ENCODE measurements at regions not wholly inside any gene's neighbourhood (a gene's known extent, or its start where the extent isn't known, plus 50 kb on each side); places are given as distances from the start of the nearest gene placed in this dataset.
"Not testable (repeated sequence)": the region's sequence is repeated elsewhere in the genome, so short reads cannot be mapped to it uniquely, and the experiment has no call there.

GRCh38 chr1:181184621-181185020 lies 96.1 kb downstream of the IER5 start:
- TF ChIP-seq CTCF (IDR thresholded peaks at IDR 0.05), result no peak
- DNase-seq (ENCODE audit: low spot score) (no peak), ATAC-seq (ENCODE audit: insufficient number of reproducible peaks, low FRiP score, low read depth) (no peak)
- H3K36me3 ChIP-seq, result no peaks in the 10 kb centered on the region
- no peaks in the 10 kb centered on the region for H3K27me3 ChIP-seq (replicated peaks; ENCODE audit: insufficient read depth)
- H3K4me3 ChIP-seq, result no peak overlapping the region
- H3K9me3 ChIP-seq, result no peaks in the 10 kb centered on the region
- peaks cover 0 to 9% of the 10 kb centered on the region in 2 donors for H3K4me1 ChIP-seq (ENCODE audit: control insufficient read depth in 1 of 2, low read depth in 2 of 2)
- H3K27ac ChIP-seq, result no peak overlapping the region

DNA sequence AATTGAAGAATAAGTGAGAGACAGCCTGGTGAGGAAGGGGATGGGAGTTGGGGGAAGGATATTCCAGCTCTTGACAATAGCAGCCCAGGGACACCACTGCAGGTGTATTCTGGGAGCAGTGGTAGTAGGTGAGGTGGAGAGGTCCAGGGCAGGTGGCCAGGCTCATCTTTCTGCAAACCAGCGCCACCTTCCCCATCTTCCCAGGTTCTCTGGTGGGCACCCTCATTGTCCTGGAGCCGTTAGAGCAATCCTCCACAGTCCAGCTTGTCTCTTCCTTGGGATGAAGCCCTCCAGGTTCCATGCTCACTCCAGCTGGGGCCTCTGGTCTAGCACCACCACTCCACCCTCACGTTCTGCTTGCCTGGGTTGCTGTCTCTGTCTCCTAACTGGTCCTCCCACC lies 97.0 kb downstream of the IER5 start:
- H3K27me3 ChIP-seq (replicated peaks; ENCODE audit: insufficient read depth), result no peaks in the 10 kb centered on the region
- H3K4me1 ChIP-seq (ENCODE audit: control insufficient read depth in 1 of 2, low read depth in 2 of 2), result peaks cover 4 to 7% of the 10 kb centered on the region in 2 donors
- DNase-seq (ENCODE audit: low spot score), result no peak
- H3K27ac ChIP-seq, result no peak overlapping the region
- no peaks in the 10 kb centered on the region for H3K9me3 ChIP-seq
- no peaks in the 10 kb centered on the region for H3K36me3 ChIP-seq
- no peak for TF ChIP-seq CTCF (IDR thresholded peaks at IDR 0.05)
- no peak overlapping the region for H3K4me3 ChIP-seq
- ATAC-seq (ENCODE audit: insufficient number of reproducible peaks, low FRiP score, low read depth), result no peak

DNA sequence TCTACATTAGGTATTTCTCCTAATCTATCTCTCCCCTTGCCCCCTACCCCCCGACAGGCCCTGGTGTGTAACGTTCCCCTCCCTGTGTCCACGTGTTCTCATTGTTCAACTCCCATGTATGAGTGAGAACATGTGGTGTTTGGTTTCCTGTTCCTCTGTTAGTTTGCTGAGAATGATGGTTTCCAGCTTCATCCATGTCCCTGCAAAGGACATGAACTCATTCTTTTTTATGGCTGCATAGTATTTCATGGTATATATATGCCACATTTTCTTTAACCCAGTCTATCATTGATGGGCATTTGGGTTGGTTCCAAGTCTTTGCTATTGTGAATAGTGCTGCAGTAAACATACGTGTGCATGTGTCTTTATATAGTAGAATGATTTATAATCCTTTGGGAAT lies 97.6 kb downstream of the IER5 start:
- not testable (repeated sequence) for H3K27me3 ChIP-seq (replicated peaks; ENCODE audit: insufficient read depth); H3K36me3 ChIP-seq; H3K9me3 ChIP-seq; ATAC-seq (ENCODE audit: insufficient number of reproducible peaks, low FRiP score, low read depth); H3K4me3 ChIP-seq; H3K4me1 ChIP-seq (ENCODE audit: control insufficient read depth in 1 of 2, low read depth in 2 of 2); DNase-seq (ENCODE audit: low spot score); H3K27ac ChIP-seq

GRCh38 chr1:181187337-181188126 lies 99.0 kb downstream of the IER5 start:
- no peak for ATAC-seq (ENCODE audit: insufficient number of reproducible peaks, low FRiP score, low read depth)
- H3K9me3 ChIP-seq, result no peaks in the 10 kb centered on the region
- H3K36me3 ChIP-seq, result no peaks in the 10 kb centered on the region
- DNase-seq (ENCODE audit: low spot score), result no peak
- H3K27me3 ChIP-seq (replicated peaks; ENCODE audit: insufficient read depth), result no peaks in the 10 kb centered on the region
- H3K27ac ChIP-seq, result no peak overlapping the region
- H3K4me1 ChIP-seq (ENCODE audit: control insufficient read depth in 1 of 2, low read depth in 2 of 2), result peaks cover 4 to 7% of the 10 kb centered on the region in 2 donors
- no peak overlapping the region for H3K4me3 ChIP-seq
- TF ChIP-seq CTCF (IDR thresholded peaks at IDR 0.05), result no peak

- H3K4me3 ChIP-seq, result no peak overlapping the region
- H3K27ac ChIP-seq, result no peak overlapping the region
- H3K27me3 ChIP-seq (replicated peaks; ENCODE audit: insufficient read depth), result no peaks in the 10 kb centered on the region
- TF ChIP-seq CTCF (IDR thresholded peaks at IDR 0.05), result no peak
- H3K9me3 ChIP-seq, result no peaks in the 10 kb centered on the region
- DNase-seq (ENCODE audit: low spot score) (no peak), ATAC-seq (ENCODE audit: insufficient number of reproducible peaks, low FRiP score, low read depth) (no peak)
- peaks cover 4 to 7% of the 10 kb centered on the region in 2 donors for H3K4me1 ChIP-seq (ENCODE audit: control insufficient read depth in 1 of 2, low read depth in 2 of 2)
- no peaks in the 10 kb centered on the region for H3K36me3 ChIP-seq
Observed at GRCh38 chr1:181189245-181189644, 100.7 kb downstream of the IER5 start.

Data from thoracic aorta (tissue), 2 donors.